ENCODE measurements at regions not wholly inside any gene's neighbourhood (a gene's known extent, or its start where the extent isn't known, plus 50 kb on each side); places are given as distances from the start of the nearest gene placed in this dataset.

GRCh38 chr18:67290421-67290820 lies 226.1 kb downstream of the DSEL start:
- no peak for TF ChIP-seq CTCF (IDR thresholded peaks at IDR 0.05; ENCODE audit: poor library complexity)
- no peak for TF ChIP-seq EZH2 (IDR thresholded peaks at IDR 0.05; ENCODE audit: borderline replicate concordance)

All from hepatocyte (in vitro differentiated cells).